OCI-LY7 (cell line): ENCODE measurements at regions not wholly inside any gene's neighbourhood (a gene's known extent, or its start where the extent isn't known, plus 50 kb on each side); places are given as distances from the start of the nearest gene placed in this dataset.

Experiments used
- EZH2phosphoT487 ChIP-seq: fragments of 200-600 bp; sonication (generic); IDR thresholded peaks from 2 replicates; pipeline ENCODE4 v1.6.1; 2018; ENCODE audit warnings: low read depth, borderline replicate concordance, mild to moderate bottlenecking, mixed run types, antibody characterized with exemption, low read length, moderate library complexity, mixed read lengths
- TF ChIP-seq, protein P1 (sequence below): fragments of 200-600 bp; sonication (generic); conservative IDR thresholded peaks from 2 replicates; pipeline ENCODE4 v1.5.1; 2014; ENCODE audit warnings: mild to moderate bottlenecking, antibody characterized with exemption, low read length, moderate library complexity, mixed read lengths

DNA sequence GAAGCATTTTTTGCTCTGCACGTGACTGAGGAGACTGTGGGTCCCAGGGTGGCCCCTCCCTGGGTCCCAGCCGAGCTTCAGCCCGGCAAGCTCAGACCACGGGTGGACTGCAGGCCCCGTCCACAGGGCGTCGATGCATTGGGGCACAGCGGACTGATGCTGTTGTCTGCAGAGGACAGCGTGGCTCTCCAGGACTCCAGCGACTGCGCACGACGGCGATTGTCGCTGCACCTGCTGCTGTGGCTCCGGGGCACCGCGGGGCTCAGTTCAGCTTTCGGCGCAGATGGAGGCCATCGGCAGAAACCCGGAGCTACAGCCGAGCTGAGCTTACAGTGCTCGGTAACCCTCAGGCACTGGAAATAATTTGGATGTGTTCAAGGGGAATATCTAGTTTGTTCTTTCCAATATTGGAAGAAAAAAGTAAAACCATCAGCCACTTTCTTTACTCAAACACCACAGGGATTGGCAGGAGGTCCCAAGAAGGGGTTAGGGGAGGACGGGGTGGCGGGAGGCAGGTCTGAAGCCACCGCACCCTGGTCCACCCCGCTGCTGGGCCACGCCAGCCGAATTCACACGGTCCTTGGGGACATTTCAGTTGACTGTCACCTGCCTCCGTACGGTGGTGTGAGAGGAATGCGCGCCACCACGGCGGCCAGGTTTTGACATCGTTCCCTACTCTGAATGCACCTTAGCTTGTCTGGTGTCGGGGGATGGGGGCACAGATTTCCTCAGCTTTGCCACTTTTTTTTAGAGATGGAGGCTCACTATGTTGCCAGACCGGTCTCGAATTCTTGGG is 88.7 kb upstream of the RPH3AL start:
- TF ChIP-seq, protein P1, sequence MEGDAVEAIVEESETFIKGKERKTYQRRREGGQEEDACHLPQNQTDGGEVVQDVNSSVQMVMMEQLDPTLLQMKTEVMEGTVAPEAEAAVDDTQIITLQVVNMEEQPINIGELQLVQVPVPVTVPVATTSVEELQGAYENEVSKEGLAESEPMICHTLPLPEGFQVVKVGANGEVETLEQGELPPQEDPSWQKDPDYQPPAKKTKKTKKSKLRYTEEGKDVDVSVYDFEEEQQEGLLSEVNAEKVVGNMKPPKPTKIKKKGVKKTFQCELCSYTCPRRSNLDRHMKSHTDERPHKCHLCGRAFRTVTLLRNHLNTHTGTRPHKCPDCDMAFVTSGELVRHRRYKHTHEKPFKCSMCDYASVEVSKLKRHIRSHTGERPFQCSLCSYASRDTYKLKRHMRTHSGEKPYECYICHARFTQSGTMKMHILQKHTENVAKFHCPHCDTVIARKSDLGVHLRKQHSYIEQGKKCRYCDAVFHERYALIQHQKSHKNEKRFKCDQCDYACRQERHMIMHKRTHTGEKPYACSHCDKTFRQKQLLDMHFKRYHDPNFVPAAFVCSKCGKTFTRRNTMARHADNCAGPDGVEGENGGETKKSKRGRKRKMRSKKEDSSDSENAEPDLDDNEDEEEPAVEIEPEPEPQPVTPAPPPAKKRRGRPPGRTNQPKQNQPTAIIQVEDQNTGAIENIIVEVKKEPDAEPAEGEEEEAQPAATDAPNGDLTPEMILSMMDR = no peak
- no peak for TF ChIP-seq EZH2phosphoT487
